Loucy (cell line): ENCODE measurements at regions not wholly inside any gene's neighbourhood (a gene's known extent, or its start where the extent isn't known, plus 50 kb on each side); places are given as distances from the start of the nearest gene placed in this dataset.

Experiments
- EZH2phosphoT487 ChIP-seq: fragments of 200-600 bp; IDR thresholded peaks from 2 replicates; pipeline ENCODE4 v1.6.1; 2018; ENCODE audit warnings: antibody characterized with exemption, mild to moderate bottlenecking, moderate library complexity, borderline replicate concordance
- TF ChIP-seq, protein P1 (sequence below): fragments of 200-600 bp; sonication (generic); conservative IDR thresholded peaks from 2 replicates; pipeline ENCODE4 v1.5.1; 2014; ENCODE audit warnings: mild to moderate bottlenecking, antibody characterized with exemption, low read length

DNA sequence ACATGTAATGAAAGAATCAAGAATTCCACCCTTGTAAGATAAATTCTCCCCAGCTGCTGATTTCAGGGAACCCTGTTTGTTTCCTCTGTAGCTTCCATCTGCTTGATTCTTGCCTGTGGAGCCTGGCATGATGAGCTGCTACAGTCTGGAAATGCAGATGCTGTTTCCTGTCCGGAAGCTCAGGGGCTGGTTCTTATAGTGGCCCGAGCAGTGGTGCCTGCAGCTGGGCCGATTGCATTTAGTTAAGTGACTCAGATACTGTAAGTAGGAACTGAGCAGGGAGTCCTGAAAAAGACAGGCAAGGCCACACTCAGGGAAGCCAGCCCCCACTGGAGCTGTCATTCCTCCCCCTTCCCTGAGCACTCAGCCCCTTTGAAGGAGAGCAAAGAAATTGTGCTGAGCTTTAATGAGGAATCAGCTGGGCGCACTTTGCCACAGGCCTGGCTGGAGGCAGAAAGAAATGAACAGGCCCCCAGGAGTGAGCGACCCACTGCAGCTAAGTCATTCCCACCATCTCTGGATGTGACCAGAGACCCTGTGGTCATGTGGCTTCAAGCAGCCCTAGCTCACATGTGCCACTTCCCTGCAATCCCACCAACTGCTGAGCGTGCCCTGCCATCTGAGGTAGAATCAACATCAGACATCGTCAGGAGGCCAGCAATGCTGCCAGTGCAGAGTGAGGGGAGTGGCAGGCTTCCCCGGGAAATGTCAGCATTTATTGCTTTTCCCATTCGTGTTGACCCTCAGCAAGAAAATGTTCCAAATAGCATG is 206.0 kb upstream of the WWC1 start:
- TF ChIP-seq, protein P1, sequence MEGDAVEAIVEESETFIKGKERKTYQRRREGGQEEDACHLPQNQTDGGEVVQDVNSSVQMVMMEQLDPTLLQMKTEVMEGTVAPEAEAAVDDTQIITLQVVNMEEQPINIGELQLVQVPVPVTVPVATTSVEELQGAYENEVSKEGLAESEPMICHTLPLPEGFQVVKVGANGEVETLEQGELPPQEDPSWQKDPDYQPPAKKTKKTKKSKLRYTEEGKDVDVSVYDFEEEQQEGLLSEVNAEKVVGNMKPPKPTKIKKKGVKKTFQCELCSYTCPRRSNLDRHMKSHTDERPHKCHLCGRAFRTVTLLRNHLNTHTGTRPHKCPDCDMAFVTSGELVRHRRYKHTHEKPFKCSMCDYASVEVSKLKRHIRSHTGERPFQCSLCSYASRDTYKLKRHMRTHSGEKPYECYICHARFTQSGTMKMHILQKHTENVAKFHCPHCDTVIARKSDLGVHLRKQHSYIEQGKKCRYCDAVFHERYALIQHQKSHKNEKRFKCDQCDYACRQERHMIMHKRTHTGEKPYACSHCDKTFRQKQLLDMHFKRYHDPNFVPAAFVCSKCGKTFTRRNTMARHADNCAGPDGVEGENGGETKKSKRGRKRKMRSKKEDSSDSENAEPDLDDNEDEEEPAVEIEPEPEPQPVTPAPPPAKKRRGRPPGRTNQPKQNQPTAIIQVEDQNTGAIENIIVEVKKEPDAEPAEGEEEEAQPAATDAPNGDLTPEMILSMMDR, result no peak
- TF ChIP-seq EZH2phosphoT487, result no peak
